AG04449 (cell line): ENCODE measurements at regions not wholly inside any gene's neighbourhood (a gene's known extent, or its start where the extent isn't known, plus 50 kb on each side); places are given as distances from the start of the nearest gene placed in this dataset.

Experiments used
- CTCF ChIA-PET: fragments of 350-600 bp; formaldehyde crosslinking; extraction: SDS; loops from one replicate; lab custom pipeline; 2021; ENCODE audit warnings: antibody characterized with exemption; lab: Yijun Ruan, JAX
- POLR2A ChIA-PET: fragments of 400-600, 350-600 bp; formaldehyde crosslinking; extraction: SDS; loops from one replicate; lab custom pipeline; 2020; ENCODE audit warnings: antibody characterized with exemption, inconsistent platforms; lab: Yijun Ruan, JAX
- DNase-seq: peaks from one replicate; pipeline ENCODE4 v3.0.0-alpha.2; 2010; ENCODE audit warnings: low read depth, low spot score
- H3K4me3 ChIP-seq: 2 replicates; pipeline ENCODE4 v1.5.1; 2011; ENCODE audit warnings: low read depth, mild to moderate bottlenecking, control low read depth, low read length
- TF ChIP-seq, protein P1 (sequence below): IDR thresholded peaks from one replicate; pipeline ENCODE4 v1.5.1; 2011; ENCODE audit warnings: mild to moderate bottlenecking, moderate library complexity, low read length, control low read depth, inconsistent platforms; ENCODE audit not compliant: insufficient read depth; ENCODE audit errors: missing control alignments

DNA sequence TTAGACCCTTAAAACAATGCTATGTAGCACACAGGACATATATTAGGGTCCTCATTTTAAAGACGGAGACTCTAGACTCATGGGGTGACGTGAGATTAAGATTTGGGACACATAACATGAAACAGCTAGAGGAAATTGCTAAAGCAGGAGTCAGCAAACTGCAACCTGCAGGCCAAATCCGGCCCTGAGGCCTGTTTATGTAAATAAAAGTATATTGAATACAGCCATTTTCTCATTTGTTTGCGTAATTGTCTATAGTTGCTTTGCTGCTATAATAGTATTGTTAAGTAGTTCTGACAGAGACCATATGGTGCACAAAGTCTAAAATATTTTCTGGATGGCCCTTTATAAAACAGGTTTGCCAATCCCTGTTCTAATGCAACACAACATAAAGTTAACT lies 115.5 kb downstream of the TMCO5A start:
- ChIA-PET CTCF (interaction anchor here (0.9 kb wide), 1 partner anchor 11 kb away, joined by 3 read pairs; no protein-coding TSS in a partner anchor), POLR2A (interaction anchor here (1.0 kb wide), 1 partner anchor 203 kb away, joined by 3 read pairs; the partner anchor contains the start of gene SPRED1)
- TF ChIP-seq, protein P1, sequence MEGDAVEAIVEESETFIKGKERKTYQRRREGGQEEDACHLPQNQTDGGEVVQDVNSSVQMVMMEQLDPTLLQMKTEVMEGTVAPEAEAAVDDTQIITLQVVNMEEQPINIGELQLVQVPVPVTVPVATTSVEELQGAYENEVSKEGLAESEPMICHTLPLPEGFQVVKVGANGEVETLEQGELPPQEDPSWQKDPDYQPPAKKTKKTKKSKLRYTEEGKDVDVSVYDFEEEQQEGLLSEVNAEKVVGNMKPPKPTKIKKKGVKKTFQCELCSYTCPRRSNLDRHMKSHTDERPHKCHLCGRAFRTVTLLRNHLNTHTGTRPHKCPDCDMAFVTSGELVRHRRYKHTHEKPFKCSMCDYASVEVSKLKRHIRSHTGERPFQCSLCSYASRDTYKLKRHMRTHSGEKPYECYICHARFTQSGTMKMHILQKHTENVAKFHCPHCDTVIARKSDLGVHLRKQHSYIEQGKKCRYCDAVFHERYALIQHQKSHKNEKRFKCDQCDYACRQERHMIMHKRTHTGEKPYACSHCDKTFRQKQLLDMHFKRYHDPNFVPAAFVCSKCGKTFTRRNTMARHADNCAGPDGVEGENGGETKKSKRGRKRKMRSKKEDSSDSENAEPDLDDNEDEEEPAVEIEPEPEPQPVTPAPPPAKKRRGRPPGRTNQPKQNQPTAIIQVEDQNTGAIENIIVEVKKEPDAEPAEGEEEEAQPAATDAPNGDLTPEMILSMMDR: no peak
- no peak overlapping the region for H3K4me3 ChIP-seq
- DNase-seq: no peak

DNA sequence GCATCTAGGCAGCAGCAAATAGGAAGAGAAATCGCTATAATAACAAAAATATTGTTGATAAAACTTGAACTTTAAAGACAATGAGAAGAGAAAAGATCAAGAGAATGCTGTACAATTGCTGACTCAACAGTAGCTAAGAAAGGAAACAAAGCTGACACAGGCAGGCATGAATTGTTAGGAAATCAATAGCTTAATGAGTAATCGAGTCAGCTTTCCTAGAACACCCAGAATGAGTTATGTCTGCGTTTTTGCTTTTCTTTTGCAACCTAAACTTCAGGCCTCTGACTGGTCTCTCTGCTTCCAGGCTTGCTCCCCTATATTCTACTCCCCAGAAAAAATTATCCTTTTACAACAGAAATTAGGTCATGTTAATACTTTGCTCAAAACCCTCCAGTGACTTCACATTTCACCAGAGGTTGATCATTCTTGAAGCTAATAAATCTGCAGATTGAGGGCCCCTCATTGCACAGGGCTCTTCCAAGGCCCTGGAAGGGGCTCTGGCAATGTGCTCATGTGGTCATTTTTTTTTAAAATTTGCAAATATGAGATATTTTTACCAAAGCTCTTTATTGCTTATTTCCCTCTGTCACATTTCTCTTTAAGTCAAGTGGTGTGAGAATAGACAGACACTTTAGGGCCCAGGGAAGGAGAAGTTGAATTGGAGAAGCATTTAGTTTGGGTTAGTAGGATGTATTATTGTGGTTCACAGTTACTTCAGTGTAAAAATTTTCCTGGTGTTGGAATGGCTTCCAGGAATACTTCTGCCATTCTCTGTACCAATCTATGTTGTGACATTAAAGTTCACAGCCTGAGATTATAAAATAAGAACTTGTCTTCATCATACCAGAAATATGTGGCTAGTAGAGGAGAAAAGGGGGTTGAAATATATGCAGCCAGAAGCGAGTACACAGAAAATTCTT lies 116.3 kb downstream of the TMCO5A start:
- TF ChIP-seq, protein P1: no peak
- no peak overlapping the region for H3K4me3 ChIP-seq
- ChIA-PET CTCF (interaction anchor here (0.9 kb wide), 1 partner anchor 12 kb away, joined by 3 read pairs; no protein-coding TSS in a partner anchor), POLR2A (interaction anchor here (1.0 kb wide), 1 partner anchor 202 kb away, joined by 3 read pairs; the partner anchor contains the start of gene SPRED1)
- no peak for DNase-seq

DNA sequence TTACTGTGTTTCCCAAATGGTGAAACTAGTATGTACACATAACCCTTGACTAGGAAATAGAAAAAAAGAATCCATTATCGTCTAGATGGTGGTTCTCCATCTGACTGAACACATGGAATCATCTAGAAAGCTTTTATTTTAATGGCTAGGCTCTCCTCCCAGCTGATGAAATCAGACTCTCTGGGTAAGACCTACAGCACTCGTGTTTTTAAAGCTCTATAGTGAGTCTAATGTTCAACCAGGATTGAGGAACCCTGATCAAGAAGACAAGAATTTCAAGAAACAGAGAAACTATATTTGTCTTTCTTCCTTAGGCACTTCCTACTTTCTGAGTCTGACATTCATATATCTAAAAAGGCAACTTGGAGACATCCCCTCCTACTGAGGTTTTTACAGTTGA lies 118.8 kb downstream of the TMCO5A start:
- DNase-seq: no peak
- ChIA-PET POLR2A (interaction anchor here (1.0 to 1.3 kb wide), 2 partner anchors 14 to 199 kb away, joined by 3 to 5 read pairs; partner anchors contain the start of gene SPRED1), CTCF (interaction anchor here (1.2 kb wide), 1 partner anchor 19 kb away, joined by 3 read pairs; no protein-coding TSS in a partner anchor)
- no peak overlapping the region for H3K4me3 ChIP-seq
- TF ChIP-seq, protein P1: no peak

DNA sequence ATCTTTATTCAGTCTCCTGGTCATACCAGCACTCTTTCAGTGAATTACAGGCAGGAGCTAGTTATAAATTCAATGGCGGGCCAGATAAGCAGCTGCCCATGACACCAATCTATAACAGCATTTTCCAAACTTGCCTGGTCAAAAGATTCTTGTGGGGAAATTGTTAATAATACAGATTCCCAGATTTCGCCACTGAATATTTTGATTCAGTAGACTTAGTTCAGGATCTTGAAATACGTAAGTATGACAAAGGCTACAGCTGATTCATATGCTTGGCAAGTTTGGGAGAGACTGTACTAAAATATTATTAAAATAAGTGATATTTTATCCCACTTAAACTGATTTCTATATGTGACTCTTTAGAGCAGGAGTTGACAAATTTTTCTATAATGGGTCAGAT lies 119.3 kb downstream of the TMCO5A start:
- ChIA-PET POLR2A (interaction anchor here (1.0 to 1.3 kb wide), 2 partner anchors 14 to 198 kb away, joined by 3 to 5 read pairs; partner anchors contain the start of gene SPRED1), CTCF (interaction anchor here (1.2 kb wide), 1 partner anchor 19 kb away, joined by 3 read pairs; no protein-coding TSS in a partner anchor)
- no peak for DNase-seq
- H3K4me3 ChIP-seq: no peak overlapping the region
- TF ChIP-seq, protein P1: no peak

DNA sequence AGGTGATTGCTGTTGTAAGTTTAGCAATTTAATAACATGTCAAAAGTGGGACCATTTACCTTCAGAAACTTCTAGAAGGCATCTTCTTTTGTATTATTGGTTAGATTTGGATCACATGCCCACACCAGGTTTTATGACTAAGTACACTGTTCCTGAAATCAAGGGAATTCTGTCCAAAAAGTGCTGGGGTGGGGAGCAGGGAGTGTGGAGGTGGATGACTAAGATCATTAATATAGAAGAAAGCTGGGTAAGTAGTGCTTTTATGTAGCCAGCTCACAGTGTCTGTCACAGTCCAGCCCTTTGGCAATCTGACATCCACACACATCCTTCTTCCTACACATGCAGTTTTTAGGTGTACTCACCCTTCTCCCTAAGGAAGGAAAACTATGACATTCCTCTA lies 120.0 kb downstream of the TMCO5A start:
- TF ChIP-seq, protein P1: no peak
- CTCF ChIA-PET: no interaction called here
- POLR2A ChIA-PET: no interaction called here
- H3K4me3 ChIP-seq: no peak overlapping the region
- DNase-seq: no peak
